ENCODE measurements at regions not wholly inside any gene's neighbourhood (a gene's known extent, or its start where the extent isn't known, plus 50 kb on each side); places are given as distances from the start of the nearest gene placed in this dataset.

GRCh38 chr5:175070283-175070682 is 345.9 kb downstream of the MSX2 start:
- TF ChIP-seq CTCF (IDR thresholded peaks at IDR 0.05; ENCODE audit: extremely low read depth, insufficient read depth, missing control alignments) = no peak
- in situ Hi-C loops (cut with MboI; ENCODE audit: low pct_unique_long_range_greater_than_20kb, low sequenced_read_pairs, unreplicated experiment) = no loop called here
- no peak for DNase-seq (ENCODE audit: low spot score)

GRCh38 chr5:175060257-175060656 is 335.9 kb downstream of the MSX2 start:
- DNase-seq (ENCODE audit: low spot score) = no peak
- TF ChIP-seq CTCF (IDR thresholded peaks at IDR 0.05; ENCODE audit: extremely low read depth, insufficient read depth, missing control alignments) = no peak
- in situ Hi-C loops (cut with MboI; ENCODE audit: low pct_unique_long_range_greater_than_20kb, low sequenced_read_pairs, unreplicated experiment) = no loop called here

DNA sequence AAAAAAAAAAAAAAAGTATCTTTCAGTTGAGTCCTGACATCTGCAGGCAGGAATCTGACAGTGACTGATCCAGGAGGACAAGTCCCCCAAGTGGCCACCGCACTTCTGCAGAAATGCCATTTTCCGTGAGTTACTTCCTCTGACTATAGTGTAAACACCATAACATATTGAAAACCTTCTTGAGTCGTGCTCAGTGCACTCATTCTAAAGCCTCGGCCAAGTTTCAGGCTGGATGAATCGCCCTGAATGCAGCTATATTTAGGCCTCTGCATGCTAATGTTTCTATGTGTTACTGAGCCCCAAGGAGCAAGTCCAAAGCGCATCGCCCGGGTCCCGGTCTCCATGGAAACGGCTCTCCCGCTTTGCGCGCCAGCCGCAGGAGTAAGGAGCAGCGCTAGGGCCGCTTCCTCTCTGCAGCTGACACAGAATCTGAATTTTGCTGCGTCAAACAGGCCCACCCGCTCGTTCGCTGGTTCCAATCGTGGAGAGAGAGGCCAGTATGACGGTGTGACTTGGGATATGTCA is 335.4 kb downstream of the MSX2 start:
- no peak for TF ChIP-seq CTCF (IDR thresholded peaks at IDR 0.05; ENCODE audit: extremely low read depth, insufficient read depth, missing control alignments)
- in situ Hi-C loops (cut with MboI; ENCODE audit: low pct_unique_long_range_greater_than_20kb, low sequenced_read_pairs, unreplicated experiment) = no loop called here
- DNase-seq (ENCODE audit: low spot score) = no peak

- no peak for DNase-seq (ENCODE audit: low spot score)
- in situ Hi-C loops (cut with MboI; ENCODE audit: low pct_unique_long_range_greater_than_20kb, low sequenced_read_pairs, unreplicated experiment) = no loop called here
- TF ChIP-seq CTCF (IDR thresholded peaks at IDR 0.05; ENCODE audit: extremely low read depth, insufficient read depth, missing control alignments) = no peak
These were observed 332.4 kb downstream of the MSX2 start for GRCh38 chr5:175056831-175057230.

DNA sequence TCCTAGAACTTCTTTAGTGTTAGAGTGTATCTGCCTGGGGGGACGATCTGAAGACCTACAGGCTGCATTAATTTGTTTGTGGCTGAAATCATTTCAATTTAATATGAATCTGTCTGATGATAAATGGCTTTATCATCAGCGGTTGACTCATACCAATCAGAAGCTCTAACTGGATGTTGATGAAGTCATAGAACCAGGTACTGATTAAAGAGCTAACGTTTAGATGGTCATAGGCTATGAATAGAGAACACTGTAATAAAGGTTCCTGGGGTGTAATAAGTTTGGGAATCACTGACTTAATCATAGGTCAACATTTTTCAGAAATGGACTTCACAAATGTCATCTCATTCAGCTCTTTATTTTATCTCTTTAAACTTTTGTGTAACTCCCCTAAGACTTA is 329.9 kb downstream of the MSX2 start:
- TF ChIP-seq CTCF (IDR thresholded peaks at IDR 0.05; ENCODE audit: extremely low read depth, insufficient read depth, missing control alignments) = no peak
- no peak for DNase-seq (ENCODE audit: low spot score)
- in situ Hi-C loops (cut with MboI; ENCODE audit: low pct_unique_long_range_greater_than_20kb, low sequenced_read_pairs, unreplicated experiment) = no loop called here

DNA sequence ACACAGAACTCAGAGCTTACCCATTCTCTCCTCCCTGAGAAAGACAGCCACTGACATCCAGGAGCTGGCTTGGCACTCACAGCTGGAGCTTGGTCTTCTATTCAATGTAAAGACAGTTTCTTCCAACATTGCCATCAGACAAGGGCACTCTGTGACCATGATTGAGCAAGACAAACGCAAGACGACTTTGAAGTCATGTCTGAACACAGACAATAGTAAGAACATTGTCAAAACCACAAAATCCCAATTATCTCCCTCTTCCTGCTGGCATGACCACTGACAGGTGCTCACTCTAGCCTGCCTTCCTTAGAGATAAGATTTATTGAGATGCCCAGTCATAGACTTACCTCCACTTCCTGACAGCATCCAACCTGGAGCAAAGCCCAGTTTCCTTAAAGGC is 328.0 kb downstream of the MSX2 start:
- in situ Hi-C loops (cut with MboI; ENCODE audit: low pct_unique_long_range_greater_than_20kb, low sequenced_read_pairs, unreplicated experiment) = no loop called here
- no peak for TF ChIP-seq CTCF (IDR thresholded peaks at IDR 0.05; ENCODE audit: extremely low read depth, insufficient read depth, missing control alignments)
- DNase-seq (ENCODE audit: low spot score) = no peak

- DNase-seq (ENCODE audit: low spot score) = no peak
- no peak for TF ChIP-seq CTCF (IDR thresholded peaks at IDR 0.05; ENCODE audit: extremely low read depth, insufficient read depth, missing control alignments)
- in situ Hi-C loops (cut with MboI; ENCODE audit: low pct_unique_long_range_greater_than_20kb, low sequenced_read_pairs, unreplicated experiment) = no loop called here
These were observed 322.7 kb downstream of the MSX2 start for GRCh38 chr5:175047048-175047447.
